Kidney epithelial cell (primary cell): ENCODE measurements at regions not wholly inside any gene's neighbourhood (a gene's known extent, or its start where the extent isn't known, plus 50 kb on each side); places are given as distances from the start of the nearest gene placed in this dataset.

Experiments used
- DNase-seq: peaks from one replicate; pipeline ENCODE4 v3.0.0-alpha.2; 2010; ENCODE audit warnings: low read depth
- H3K27me3 ChIP-seq: 2 replicates; pipeline ENCODE4 v1.6.0; 2011; ENCODE audit warnings: low read length; ENCODE audit not compliant: control insufficient read depth, insufficient read depth
- H3K36me3 ChIP-seq: 2 replicates; pipeline ENCODE4 v1.5.1; 2011; ENCODE audit warnings: low read length; ENCODE audit not compliant: control insufficient read depth, insufficient read depth
- H3K4me3 ChIP-seq: 2 replicates; pipeline ENCODE4 v1.5.1; 2011; ENCODE audit warnings: low read depth, mild to moderate bottlenecking, control low read depth, low read length
- CTCF ChIP-seq: IDR thresholded peaks from 2 replicates; pipeline ENCODE4 v1.5.1; 2011; ENCODE audit warnings: mild to moderate bottlenecking, moderate library complexity, low read length, control low read depth, inconsistent platforms; ENCODE audit not compliant: insufficient read depth, poor library complexity, severe bottlenecking

GRCh38 chr4:177574446-177574845 lies 132.2 kb upstream of the AGA start:
- DNase-seq, result no peak
- Histone ChIP-seq H3K4me3 (no peak overlapping the region), H3K27me3 (no peaks in the 10 kb centered on the region), H3K36me3 (no peaks in the 10 kb centered on the region)
- no peak for TF ChIP-seq CTCF

DNA sequence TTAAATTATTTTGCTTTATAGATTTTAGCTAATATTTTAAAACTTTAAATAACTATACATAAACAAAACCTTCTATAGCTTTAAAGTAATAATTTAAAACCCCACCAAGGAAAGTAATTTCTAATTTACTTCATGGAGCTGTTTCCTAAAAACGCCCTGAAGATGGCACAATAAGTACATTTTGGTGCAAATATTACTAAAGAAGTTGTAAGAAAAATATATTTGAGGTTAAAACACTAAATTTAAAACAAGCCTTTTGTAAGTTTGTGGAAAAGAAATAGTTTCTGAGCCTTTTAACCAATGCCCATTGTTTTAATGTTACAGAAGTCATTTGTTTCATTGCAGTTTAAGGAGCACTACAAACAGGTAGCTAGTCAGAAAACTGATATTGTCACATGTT lies 137.4 kb upstream of the AGA start:
- no peaks in the 10 kb centered on the region for H3K27me3 ChIP-seq
- H3K4me3 ChIP-seq, result no peak overlapping the region
- TF ChIP-seq CTCF, result no peak
- DNase-seq, result no peak
- H3K36me3 ChIP-seq, result no peaks in the 10 kb centered on the region

DNA sequence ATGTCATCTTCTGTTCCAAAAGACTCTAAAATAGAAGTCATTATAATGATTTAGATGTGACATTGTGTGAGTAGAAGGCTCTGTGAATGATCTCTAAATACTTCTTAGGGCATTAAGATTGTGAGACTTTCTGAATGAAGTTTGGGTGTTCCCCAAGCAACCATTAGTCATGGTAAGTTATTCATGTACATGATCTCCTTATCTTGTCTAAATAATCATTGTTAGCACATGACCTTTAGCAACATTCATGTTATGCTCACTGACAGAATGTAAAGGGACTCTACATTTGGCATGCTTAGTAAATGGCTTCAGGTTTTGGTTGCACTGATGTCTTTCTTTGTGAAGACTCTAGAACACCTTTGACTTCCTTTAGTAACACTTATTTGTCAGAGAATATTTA lies 140.8 kb upstream of the AGA start:
- TF ChIP-seq CTCF, result no peak
- no peak overlapping the region for H3K4me3 ChIP-seq
- H3K36me3 ChIP-seq, result no peaks in the 10 kb centered on the region
- DNase-seq, result no peak
- H3K27me3 ChIP-seq, result no peaks in the 10 kb centered on the region

DNA sequence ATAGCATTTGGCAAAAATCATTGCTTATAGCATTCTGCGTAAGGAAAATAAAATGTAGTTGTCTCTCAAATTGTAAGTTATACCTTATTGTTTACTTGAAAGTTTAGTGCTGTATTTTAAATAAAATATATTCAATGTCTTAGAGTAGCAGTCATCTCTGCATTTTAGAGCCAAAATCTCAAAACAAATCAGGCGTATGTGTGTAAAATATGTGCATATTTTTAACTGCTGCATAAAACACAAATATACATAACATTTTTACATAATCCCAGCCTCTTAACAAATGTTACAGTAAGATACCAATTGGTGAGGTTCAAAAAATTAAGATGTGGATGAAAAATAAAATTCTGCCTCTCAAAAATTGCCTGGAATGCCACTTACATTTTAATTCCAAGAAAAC lies 145.8 kb upstream of the AGA start:
- no peaks in the 10 kb centered on the region for H3K36me3 ChIP-seq
- no peaks in the 10 kb centered on the region for H3K27me3 ChIP-seq
- TF ChIP-seq CTCF, result no peak
- no peak for DNase-seq
- no peak overlapping the region for H3K4me3 ChIP-seq

DNA sequence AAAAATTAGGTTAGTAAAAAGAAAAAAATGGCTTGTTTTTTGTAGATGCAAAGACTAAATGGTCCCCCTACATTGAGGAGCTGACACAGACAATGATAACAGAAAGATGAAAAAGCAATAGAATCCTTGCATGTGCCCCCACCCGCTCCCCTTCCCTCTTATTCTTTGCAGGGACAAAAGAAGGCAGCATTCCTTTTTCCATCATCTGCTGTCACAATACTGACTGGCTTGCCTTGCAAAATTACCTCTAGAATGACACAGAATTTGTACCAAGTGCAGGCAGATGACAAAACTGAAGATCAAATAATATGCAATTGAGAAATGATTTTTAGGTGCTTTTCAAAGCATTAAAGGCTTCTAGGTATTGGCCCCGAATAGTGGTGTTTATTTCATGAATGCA lies 153.1 kb upstream of the AGA start:
- H3K27me3 ChIP-seq, result no peaks in the 10 kb centered on the region
- DNase-seq, result no peak
- TF ChIP-seq CTCF, result no peak
- H3K36me3 ChIP-seq, result no peaks in the 10 kb centered on the region
- no peak overlapping the region for H3K4me3 ChIP-seq

GRCh38 chr4:177596035-177596434 lies 153.8 kb upstream of the AGA start:
- H3K36me3 ChIP-seq, result no peaks in the 10 kb centered on the region
- TF ChIP-seq CTCF, result no peak
- no peak overlapping the region for H3K4me3 ChIP-seq
- H3K27me3 ChIP-seq, result no peaks in the 10 kb centered on the region
- DNase-seq, result peak; percentile 69
